Progenitor cell of endocrine pancreas (in vitro differentiated cells): ENCODE measurements at regions not wholly inside any gene's neighbourhood (a gene's known extent, or its start where the extent isn't known, plus 50 kb on each side); places are given as distances from the start of the nearest gene placed in this dataset.

ENCODE experiments used
- DNase-seq: peaks from one replicate; pipeline ENCODE4 v3.0.0; 2021; ENCODE audit warnings: low spot score; ENCODE audit not compliant: unreplicated experiment
- H3K27ac Mint-ChIP-seq: 2 replicates; pipeline ENCODE4 v1.8.0; 2021; ENCODE audit warnings: mild to moderate bottlenecking, moderate library complexity, mixed read lengths
- H3K27me3 Mint-ChIP-seq: 2 replicates; pipeline ENCODE4 v1.8.0; 2021; ENCODE audit warnings: mixed read lengths
- H3K36me3 Mint-ChIP-seq: 2 replicates; pipeline ENCODE4 v1.8.0; 2022; ENCODE audit warnings: mixed read lengths; ENCODE audit not compliant: insufficient read depth
- H3K4me1 Mint-ChIP-seq: 2 replicates; pipeline ENCODE4 v1.8.0; 2021; ENCODE audit warnings: low read depth, mixed read lengths
- H3K4me3 Mint-ChIP-seq: 2 replicates; pipeline ENCODE4 v1.8.0; 2021; ENCODE audit warnings: low read depth, mild to moderate bottlenecking, moderate library complexity, mixed read lengths
- H3K9me3 Mint-ChIP-seq: 2 replicates; pipeline ENCODE4 v1.8.0; 2021; ENCODE audit warnings: low read depth, mixed read lengths
- TF ChIP-seq, protein P1 (sequence below): fragments of 200-600 bp; sonication (generic); IDR thresholded peaks from one replicate; pipeline ENCODE4 v1.5.0; 2021; ENCODE audit warnings: antibody characterized with exemption, mild to moderate bottlenecking; ENCODE audit not compliant: unreplicated experiment

DNA sequence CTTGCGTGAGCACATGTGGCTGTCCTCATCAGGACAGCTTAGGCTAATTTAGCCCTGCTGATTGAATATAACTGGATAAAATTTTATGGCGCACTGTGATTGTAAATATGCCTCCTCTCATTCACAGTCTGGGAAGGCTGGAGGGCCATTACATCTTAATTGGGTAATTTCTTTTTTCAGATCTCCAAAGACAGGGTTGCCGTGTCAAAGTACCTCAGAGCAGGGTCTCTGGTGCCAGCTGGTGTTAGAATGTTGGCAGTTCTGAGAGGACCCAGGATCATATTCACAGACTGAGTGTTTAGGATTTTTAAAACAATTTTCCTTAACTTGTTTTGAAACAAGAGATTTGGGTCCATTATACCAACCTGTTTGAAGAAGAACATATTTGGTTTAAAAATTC, 455.7 kb upstream of the TLE4 start:
- Mint-ChIP-seq H3K9me3 (no peaks in the 10 kb centered on the region), H3K4me1 (peaks cover 14% of the 10 kb centered on the region), H3K27me3 (peaks cover 79% of the 10 kb centered on the region), H3K27ac (no peak overlapping the region), H3K36me3 (no peaks in the 10 kb centered on the region), H3K4me3 (no peak overlapping the region)
- no peak for DNase-seq
- TF ChIP-seq, protein P1, sequence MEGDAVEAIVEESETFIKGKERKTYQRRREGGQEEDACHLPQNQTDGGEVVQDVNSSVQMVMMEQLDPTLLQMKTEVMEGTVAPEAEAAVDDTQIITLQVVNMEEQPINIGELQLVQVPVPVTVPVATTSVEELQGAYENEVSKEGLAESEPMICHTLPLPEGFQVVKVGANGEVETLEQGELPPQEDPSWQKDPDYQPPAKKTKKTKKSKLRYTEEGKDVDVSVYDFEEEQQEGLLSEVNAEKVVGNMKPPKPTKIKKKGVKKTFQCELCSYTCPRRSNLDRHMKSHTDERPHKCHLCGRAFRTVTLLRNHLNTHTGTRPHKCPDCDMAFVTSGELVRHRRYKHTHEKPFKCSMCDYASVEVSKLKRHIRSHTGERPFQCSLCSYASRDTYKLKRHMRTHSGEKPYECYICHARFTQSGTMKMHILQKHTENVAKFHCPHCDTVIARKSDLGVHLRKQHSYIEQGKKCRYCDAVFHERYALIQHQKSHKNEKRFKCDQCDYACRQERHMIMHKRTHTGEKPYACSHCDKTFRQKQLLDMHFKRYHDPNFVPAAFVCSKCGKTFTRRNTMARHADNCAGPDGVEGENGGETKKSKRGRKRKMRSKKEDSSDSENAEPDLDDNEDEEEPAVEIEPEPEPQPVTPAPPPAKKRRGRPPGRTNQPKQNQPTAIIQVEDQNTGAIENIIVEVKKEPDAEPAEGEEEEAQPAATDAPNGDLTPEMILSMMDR, result no peak

DNA sequence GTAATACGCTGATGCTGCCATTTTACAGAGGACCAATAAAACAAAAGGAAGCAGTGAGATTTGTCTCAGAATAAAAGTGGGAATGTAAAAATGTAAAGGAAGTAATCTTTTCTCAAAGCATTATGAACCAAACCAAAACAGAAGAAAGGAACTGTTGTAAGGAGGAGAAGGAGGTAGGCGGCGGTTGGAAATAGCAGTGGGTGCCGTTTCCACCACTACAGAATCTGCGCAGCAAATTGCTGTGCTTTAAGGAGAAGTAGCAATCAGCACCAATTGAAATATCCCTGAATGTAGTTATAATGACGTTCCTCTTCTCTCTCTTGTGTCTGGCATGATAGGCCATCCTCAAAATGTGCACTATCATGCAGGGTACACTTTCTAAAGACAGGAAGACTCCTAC, 455.1 kb upstream of the TLE4 start:
- Mint-ChIP-seq H3K27ac (no peak overlapping the region), H3K4me3 (no peak overlapping the region), H3K27me3 (peaks cover 79% of the 10 kb centered on the region), H3K9me3 (no peaks in the 10 kb centered on the region), H3K36me3 (no peaks in the 10 kb centered on the region), H3K4me1 (peaks cover 14% of the 10 kb centered on the region)
- DNase-seq, result no peak
- TF ChIP-seq, protein P1, result no peak

DNA sequence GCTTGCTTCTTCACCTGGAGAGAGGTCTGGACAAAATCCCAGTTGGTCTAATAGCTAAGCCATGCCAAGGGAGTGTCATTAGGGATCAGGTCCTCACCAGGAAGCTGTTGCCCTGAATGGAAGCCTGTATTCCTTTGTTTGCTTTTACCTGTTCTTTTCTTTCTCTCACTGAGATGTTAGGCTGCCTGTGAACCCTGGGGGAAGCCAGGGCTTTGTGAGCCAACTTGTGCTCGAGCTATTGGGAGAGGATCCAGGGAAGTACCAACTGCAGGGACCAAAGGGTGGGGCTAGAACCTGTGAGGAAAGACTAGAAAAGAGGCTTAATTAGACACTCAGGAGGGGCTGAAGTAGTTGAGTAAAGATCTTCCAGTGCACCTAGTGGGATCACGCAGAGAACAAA, 451.2 kb upstream of the TLE4 start:
- Mint-ChIP-seq H3K27ac (no peak overlapping the region), H3K9me3 (no peaks in the 10 kb centered on the region), H3K36me3 (no peaks in the 10 kb centered on the region), H3K4me1 (peaks cover 5% of the 10 kb centered on the region), H3K4me3 (no peak overlapping the region), H3K27me3 (peaks cover 89% of the 10 kb centered on the region)
- no peak for DNase-seq
- TF ChIP-seq, protein P1, result no peak

DNA sequence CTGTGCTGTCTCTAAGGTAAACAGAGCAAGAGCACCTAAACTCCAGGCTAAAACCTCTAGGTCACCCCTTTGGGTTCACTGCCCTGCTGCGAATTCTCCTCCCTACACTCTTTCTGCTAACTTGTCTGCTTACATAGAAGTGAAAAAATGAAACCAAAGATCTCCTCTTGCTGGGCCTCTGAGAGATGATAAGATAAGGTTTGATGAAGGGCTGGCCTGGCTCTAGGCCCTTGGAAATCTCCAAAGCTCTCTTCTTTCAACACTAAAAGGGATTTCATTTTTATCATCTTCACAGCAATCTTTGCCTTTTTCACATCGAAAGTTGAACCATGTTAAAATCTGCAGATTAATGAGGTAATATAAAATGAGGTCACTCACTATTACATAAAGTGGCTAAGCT, 450.8 kb upstream of the TLE4 start:
- no peak overlapping the region for H3K4me3 Mint-ChIP-seq
- no peak for DNase-seq
- H3K9me3 Mint-ChIP-seq, result no peaks in the 10 kb centered on the region
- no peak overlapping the region for H3K27ac Mint-ChIP-seq
- H3K27me3 Mint-ChIP-seq, result peaks cover 86% of the 10 kb centered on the region
- H3K4me1 Mint-ChIP-seq, result peaks cover 5% of the 10 kb centered on the region
- TF ChIP-seq, protein P1, result no peak
- no peaks in the 10 kb centered on the region for H3K36me3 Mint-ChIP-seq

DNA sequence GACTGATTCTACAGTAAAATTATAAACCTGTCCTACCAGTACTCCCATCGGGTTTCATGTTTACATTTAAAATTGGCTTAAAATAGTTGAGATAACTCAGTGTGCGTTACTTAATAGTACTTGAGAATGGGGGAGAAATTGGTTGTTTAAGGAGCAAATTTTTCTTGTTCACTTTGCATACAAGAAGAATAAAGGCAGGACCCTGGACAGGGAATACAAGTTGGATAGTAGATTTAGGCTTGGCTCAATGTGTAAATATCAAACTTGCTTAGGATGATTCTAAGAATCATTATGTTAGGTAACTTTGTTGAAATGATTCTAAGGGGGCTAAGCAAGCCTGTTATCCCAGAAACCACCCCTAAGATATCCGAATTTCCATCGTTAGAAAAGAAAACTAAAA, 448.4 kb upstream of the TLE4 start:
- peaks cover 5% of the 10 kb centered on the region for H3K4me1 Mint-ChIP-seq
- peaks cover 72% of the 10 kb centered on the region for H3K27me3 Mint-ChIP-seq
- no peak for DNase-seq
- no peak overlapping the region for H3K4me3 Mint-ChIP-seq
- TF ChIP-seq, protein P1, result no peak
- no peaks in the 10 kb centered on the region for H3K36me3 Mint-ChIP-seq
- no peaks in the 10 kb centered on the region for H3K9me3 Mint-ChIP-seq
- H3K27ac Mint-ChIP-seq, result no peak overlapping the region

DNA sequence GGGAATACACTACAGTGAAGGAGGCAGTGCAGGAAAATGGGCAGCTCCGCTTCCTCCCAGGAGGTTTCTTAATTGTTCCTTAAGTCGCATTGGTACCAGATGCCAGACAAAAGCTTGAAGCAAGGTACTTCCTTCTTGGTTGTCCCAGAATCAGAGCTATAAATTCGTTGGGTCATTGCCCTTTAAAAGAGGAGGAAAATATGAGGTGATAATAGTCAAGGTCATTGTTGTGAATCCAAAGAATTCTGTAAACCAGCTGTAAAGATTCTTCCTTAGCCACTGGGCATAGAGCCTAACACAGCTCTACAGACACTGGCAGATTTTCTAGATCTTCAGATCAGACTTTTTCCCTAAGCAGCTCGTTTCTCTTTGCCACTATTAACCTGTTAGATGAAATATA, 444.1 kb upstream of the TLE4 start:
- DNase-seq, result no peak
- H3K9me3 Mint-ChIP-seq, result no peaks in the 10 kb centered on the region
- H3K27ac Mint-ChIP-seq, result no peak overlapping the region
- peaks cover 58% of the 10 kb centered on the region for H3K27me3 Mint-ChIP-seq
- TF ChIP-seq, protein P1, result no peak
- no peak overlapping the region for H3K4me3 Mint-ChIP-seq
- no peaks in the 10 kb centered on the region for H3K36me3 Mint-ChIP-seq
- H3K4me1 Mint-ChIP-seq, result peaks cover 1% of the 10 kb centered on the region
